K562 (cell line): ENCODE measurements at regions not wholly inside any gene's neighbourhood (a gene's known extent, or its start where the extent isn't known, plus 50 kb on each side); places are given as distances from the start of the nearest gene placed in this dataset.

Experiments used
- BRD9 ChIP-seq: fragments of 450-650 bp; IDR thresholded peaks from 2 replicates; pipeline ENCODE4 v1.6.1; 2018; ENCODE audit warnings: low read depth; ENCODE audit not compliant: partially characterized antibody
- KAT8 ChIP-seq: fragments of 450-650 bp; IDR thresholded peaks from 2 replicates; pipeline ENCODE4 v1.6.1; 2016; ENCODE audit warnings: low read depth, mild to moderate bottlenecking
- SMC3 ChIP-seq: conservative IDR thresholded peaks from 2 replicates; pipeline ENCODE4 v1.6.1; 2011; ENCODE audit warnings: low read depth, low read length, improper control_type of control experiment; ENCODE audit not compliant: insufficient read depth
- THRAP3 ChIP-seq: fragments of 450-650 bp; IDR thresholded peaks from 2 replicates; pipeline ENCODE4 v1.6.1; 2016; ENCODE audit warnings: mild to moderate bottlenecking, inconsistent platforms, borderline replicate concordance
- ZBTB17 ChIP-seq: fragments of 450-650 bp; formaldehyde crosslinking; IDR thresholded peaks from 2 replicates; pipeline ENCODE4 v1.4.0; 2020; ENCODE audit warnings: mild to moderate bottlenecking
- ZFX ChIP-seq: sonication (generic); formaldehyde crosslinking; IDR thresholded peaks from 2 replicates; pipeline ENCODE4 v1.8.0; 2022; ENCODE audit warnings: mild to moderate bottlenecking, missing genetic modification reagents, moderate library complexity
- ZNF165 ChIP-seq: fragments of 250-450 bp; sonication (Bioruptor Pico); IDR thresholded peaks from 2 replicates; pipeline ENCODE4 v1.4.0; 2020; ENCODE audit warnings: borderline replicate concordance
- ZNF280A ChIP-seq: fragments of 450-650 bp; IDR thresholded peaks from 2 replicates; pipeline ENCODE4 v1.6.1; 2018; ENCODE audit warnings: mild to moderate bottlenecking, low read depth; ENCODE audit not compliant: partially characterized antibody
- TF ChIP-seq, protein P1 (sequence below), 3 experiments: fragments of 200-800 bp in 1 of 3; sonication (Bioruptor generic) in 1 of 3; sonication (generic) in 1 of 3; formaldehyde crosslinking in 1 of 3; IDR thresholded peaks; 2 replicates each; pipeline versions ENCODE4 v1.6.1 to v1.8.0; 2016 to 2022; ENCODE audit warnings: mild to moderate bottlenecking in 2 of 3, missing compliant biosample characterization in 2 of 3, missing genetic modification characterization in 2 of 3, missing genetic modification reagents in 1 of 3
- TF ChIP-seq, protein P2 (sequence below): fragments of 250-450 bp; sonication (Bioruptor Pico); IDR thresholded peaks from 2 replicates; pipeline ENCODE4 v1.8.0; 2022; ENCODE audit warnings: moderate library complexity, mild to moderate bottlenecking, inconsistent platforms

DNA sequence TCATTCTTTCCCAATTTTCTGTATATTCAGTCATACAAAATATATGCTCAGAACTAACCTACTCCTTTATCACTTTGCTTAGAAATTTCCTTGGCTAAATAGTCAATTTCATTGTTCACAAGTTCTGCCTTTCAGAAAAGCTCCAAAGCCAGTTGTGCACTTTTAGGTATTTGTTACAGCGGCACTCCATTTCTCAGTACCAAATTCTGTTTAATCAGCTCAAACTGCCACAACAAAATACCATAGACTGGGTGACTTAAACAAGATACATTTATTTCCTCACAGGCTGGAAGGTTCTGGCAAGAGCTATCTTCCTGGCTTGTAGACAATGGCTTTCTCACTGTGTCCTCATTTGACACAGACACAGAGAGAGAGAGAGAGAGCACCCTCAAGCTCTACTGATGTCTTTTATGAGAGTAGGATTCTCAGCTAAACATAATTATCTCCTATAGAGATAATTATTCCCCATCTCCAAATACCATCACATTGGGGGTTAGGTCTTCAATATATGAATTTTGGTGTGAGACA, 188.8 kb upstream of the FSTL5 start (continued):
- TF ChIP-seq ZNF280A: no peak
- TF ChIP-seq ZBTB17 (CRISPR knock-in tag): no peak
- TF ChIP-seq SMC3: no peak
- TF ChIP-seq BRD9: no peak
- TF ChIP-seq KAT8: no peak
- no peak for TF ChIP-seq ZFX (CRISPR knock-in tag)
- no peak for TF ChIP-seq THRAP3
- TF ChIP-seq, protein P1, sequence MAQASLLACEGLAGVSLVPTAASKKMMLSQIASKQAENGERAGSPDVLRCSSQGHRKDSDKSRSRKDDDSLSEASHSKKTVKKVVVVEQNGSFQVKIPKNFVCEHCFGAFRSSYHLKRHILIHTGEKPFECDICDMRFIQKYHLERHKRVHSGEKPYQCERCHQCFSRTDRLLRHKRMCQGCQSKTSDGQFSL (CRISPR knock-in tag; IDR thresholded peaks at IDR 0.05): no peak
- TF ChIP-seq, protein P1 (tag; IDR thresholded peaks at IDR 0.05): no peak
- TF ChIP-seq, protein P2, sequence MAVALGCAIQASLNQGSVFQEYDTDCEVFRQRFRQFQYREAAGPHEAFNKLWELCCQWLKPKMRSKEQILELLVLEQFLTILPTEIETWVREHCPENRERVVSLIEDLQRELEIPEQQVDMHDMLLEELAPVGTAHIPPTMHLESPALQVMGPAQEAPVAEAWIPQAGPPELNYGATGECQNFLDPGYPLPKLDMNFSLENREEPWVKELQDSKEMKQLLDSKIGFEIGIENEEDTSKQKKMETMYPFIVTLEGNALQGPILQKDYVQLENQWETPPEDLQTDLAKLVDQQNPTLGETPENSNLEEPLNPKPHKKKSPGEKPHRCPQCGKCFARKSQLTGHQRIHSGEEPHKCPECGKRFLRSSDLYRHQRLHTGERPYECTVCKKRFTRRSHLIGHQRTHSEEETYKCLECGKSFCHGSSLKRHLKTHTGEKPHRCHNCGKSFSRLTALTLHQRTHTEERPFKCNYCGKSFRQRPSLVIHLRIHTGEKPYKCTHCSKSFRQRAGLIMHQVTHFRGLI (CRISPR knock-in tag): no peak
- no peak for TF ChIP-seq ZNF165
- TF ChIP-seq, all 486 proteins: peak for 0
